HCT116 (cell line): ENCODE measurements at regions not wholly inside any gene's neighbourhood (a gene's known extent, or its start where the extent isn't known, plus 50 kb on each side); places are given as distances from the start of the nearest gene placed in this dataset.

ENCODE experiments used
- ATAC-seq: fragments of 200-7000 bp; cut with Tn5 transposase; 2 replicates; pipeline ENCODE4 v1.9.1; 2020; ENCODE audit warnings: mild to moderate bottlenecking, moderate library complexity
- BruUV-seq: library from RNA; stranded (reverse); fragments of 400-500 nt; replicated peaks from 2 replicates; lab custom pipeline; 2021; lab: Mats Ljungman, UMichigan
- CTCF ChIA-PET: fragments of 300-600 bp; sonication (Branson Sonifier 250); formaldehyde crosslinking; loops from one replicate; lab custom pipeline; 2021; ENCODE audit warnings: antibody characterized with exemption; lab: Charles Lee
- POLR2A ChIA-PET: fragments of 300-600, 350-600 bp; sonication (Branson Sonifier 250); formaldehyde crosslinking; loops from one replicate; lab custom pipeline; 2021; ENCODE audit warnings: antibody characterized with exemption; lab: Charles Lee
- RAD21 ChIA-PET, 2 experiments: fragments of 300-600 bp; sonication (Branson Sonifier 250); formaldehyde crosslinking; loops; one replicate each; lab custom pipeline; 2023; ENCODE audit warnings: low total read pairs in 2 of 2; ENCODE audit not compliant: uncharacterized antibody in 2 of 2, unreplicated experiment in 2 of 2, low non-redundant PET in 1 of 2; lab: Charles Lee
- DNase-seq: peaks from one replicate; pipeline ENCODE4 v3.0.0-alpha.2; 2010; ENCODE audit warnings: low read depth, low spot score
- H2AFZ ChIP-seq: fragments of 200-600 bp; shearing (Covaris generic), sonication (generic); 2 replicates; pipeline ENCODE4 v1.6.1; 2017; ENCODE audit warnings: low read depth, mixed run types, mixed read lengths, antibody characterized with exemption, low read length; ENCODE audit not compliant: poor library complexity, severe bottlenecking
- H3K27ac ChIP-seq: 2 replicates; pipeline ENCODE4 v1.5.1; 2012; ENCODE audit warnings: low read depth, low read length
- H3K27me3 ChIP-seq: fragments of 200-600 bp; sonication (generic); 2 replicates; pipeline ENCODE4 v1.6.1; 2016; ENCODE audit warnings: mixed run types, low read length, mixed read lengths; ENCODE audit not compliant: insufficient read depth
- H3K36me3 ChIP-seq, 2 experiments: fragments of 200-500 bp in 1 of 2; fragments of 200-600 bp in 1 of 2; sonication (Bioruptor generic) in 1 of 2; sonication (generic) in 1 of 2; 2 replicates each; pipeline versions ENCODE4 v1.5.1 to v1.6.1; 2014 to 2016; ENCODE audit warnings: low read length in 2 of 2, inconsistent platforms in 1 of 2, mixed read lengths in 1 of 2, mixed run types in 1 of 2; ENCODE audit not compliant: insufficient read depth in 2 of 2, control insufficient read depth in 1 of 2
- H3K4me1 ChIP-seq, 2 experiments: fragments of 200-600 bp in 1 of 2; sonication (generic) in 1 of 2; 2 replicates each; pipeline versions ENCODE4 v1.5.1 to v1.6.1; 2012 to 2017; ENCODE audit warnings: low read length in 2 of 2, inconsistent platforms in 1 of 2, mild to moderate bottlenecking in 1 of 2, mixed read lengths in 1 of 2, mixed run types in 1 of 2, moderate library complexity in 1 of 2; ENCODE audit not compliant: insufficient read depth in 2 of 2, control insufficient read depth in 1 of 2
- H3K4me2 ChIP-seq: fragments of 200-600 bp; sonication (generic); 2 replicates; pipeline ENCODE4 v1.6.1; 2017; ENCODE audit warnings: mixed run types, low read length, mixed read lengths
- H3K4me3 ChIP-seq, 2 experiments: fragments of 200-600 bp in 1 of 2; sonication (generic) in 1 of 2; replicated peaks in 1 of 2; 2 replicates each; pipeline ENCODE4 v1.5.1; 2011 to 2016; ENCODE audit warnings: low read length in 2 of 2, control low read depth in 1 of 2, low read depth in 1 of 2, mild to moderate bottlenecking in 1 of 2, mixed read lengths in 1 of 2, mixed run types in 1 of 2
- H3K79me2 ChIP-seq: fragments of 200-600 bp; sonication (generic); 2 replicates; pipeline ENCODE4 v1.6.1; 2017; ENCODE audit warnings: mild to moderate bottlenecking, mixed run types, low read length, moderate library complexity, mixed read lengths; ENCODE audit not compliant: insufficient read depth
- H3K9ac ChIP-seq: fragments of 200-600 bp; sonication (generic); 2 replicates; pipeline ENCODE4 v1.6.1; 2016; ENCODE audit warnings: low read length, mixed read lengths
- H3K9me2 ChIP-seq: fragments of 200-600 bp; sonication (generic), shearing (Covaris generic); 2 replicates; pipeline ENCODE4 v1.6.1; 2017; ENCODE audit warnings: mixed run types, mild to moderate bottlenecking, moderate library complexity; ENCODE audit not compliant: insufficient read depth
- H3K9me3 ChIP-seq, 2 experiments: fragments of 200-500 bp in 1 of 2; fragments of 200-600 bp in 1 of 2; sonication (Bioruptor generic) in 1 of 2; sonication (generic) in 1 of 2; 2 replicates each; pipeline ENCODE4 v1.6.1; 2014 to 2017; ENCODE audit warnings: low read length in 2 of 2, mixed read lengths in 2 of 2, inconsistent platforms in 1 of 2, low read depth in 1 of 2, mild to moderate bottlenecking in 1 of 2, mixed run types in 1 of 2, moderate library complexity in 1 of 2; ENCODE audit not compliant: control insufficient read depth in 1 of 2, insufficient read depth in 1 of 2
- H4K20me1 ChIP-seq: fragments of 200-600 bp; sonication (generic), shearing (Covaris generic); 2 replicates; pipeline ENCODE4 v1.6.1; 2017; ENCODE audit warnings: mixed run types, mild to moderate bottlenecking, moderate library complexity; ENCODE audit not compliant: insufficient read depth
- ATF3 ChIP-seq: IDR thresholded peaks from 2 replicates; pipeline ENCODE4 v1.6.1; 2012
- CBX3 ChIP-seq: IDR thresholded peaks from 2 replicates; pipeline ENCODE4 v1.6.1; 2012; ENCODE audit warnings: low read depth
- CEBPB ChIP-seq: IDR thresholded peaks from 2 replicates; pipeline ENCODE4 v1.6.1; 2012; ENCODE audit warnings: low read depth
- CTCF ChIP-seq, 3 experiments: fragments of 200-600 bp in 1 of 3; sonication (generic) in 1 of 3; IDR thresholded peaks in 2 of 3; conservative IDR thresholded peaks in 1 of 3; 2 replicates each; pipeline ENCODE4 v1.5.1; 2012 to 2017; ENCODE audit warnings: low read depth in 2 of 3, low read length in 2 of 3, antibody characterized with exemption in 1 of 3, borderline replicate concordance in 1 of 3, control low read depth in 1 of 3, mild to moderate bottlenecking in 1 of 3, mixed read lengths in 1 of 3, mixed run types in 1 of 3, moderate library complexity in 1 of 3; ENCODE audit not compliant: insufficient read depth in 1 of 3
- ELF1 ChIP-seq: IDR thresholded peaks from 2 replicates; pipeline ENCODE4 v1.6.1; 2012; ENCODE audit warnings: low read depth, borderline replicate concordance
- EZH2 ChIP-seq: fragments of 200-600 bp; sonication (generic); IDR thresholded peaks from 2 replicates; pipeline ENCODE4 v1.6.1; 2017; ENCODE audit warnings: antibody characterized with exemption, mixed run types
- EZH2phosphoT487 ChIP-seq: fragments of 200-600 bp; IDR thresholded peaks from 2 replicates; pipeline ENCODE4 v1.6.1; 2018; ENCODE audit warnings: antibody characterized with exemption, borderline replicate concordance
- FOSL1 ChIP-seq: IDR thresholded peaks from 2 replicates; pipeline ENCODE4 v1.6.1; 2012; ENCODE audit warnings: low read depth
- JUND ChIP-seq: IDR thresholded peaks from 2 replicates; pipeline ENCODE4 v1.6.1; 2012
- POLR2A ChIP-seq: IDR thresholded peaks from 2 replicates; pipeline ENCODE4 v1.7.0; 2011; ENCODE audit warnings: borderline replicate concordance; ENCODE audit not compliant: insufficient read depth, insufficient read length; ENCODE audit errors: extremely low read depth
- POLR2AphosphoS5 ChIP-seq: IDR thresholded peaks from 2 replicates; pipeline ENCODE4 v1.6.1; 2011; ENCODE audit warnings: mild to moderate bottlenecking, low read depth, low read length, moderate library complexity
- RAD21 ChIP-seq: IDR thresholded peaks from 2 replicates; pipeline ENCODE4 v1.6.1; 2012; ENCODE audit warnings: low read depth, mild to moderate bottlenecking
- SIN3A ChIP-seq: IDR thresholded peaks from 2 replicates; pipeline ENCODE4 v1.6.1; 2012; ENCODE audit warnings: low read depth
- SRF ChIP-seq: IDR thresholded peaks from 2 replicates; pipeline ENCODE4 v1.6.1; 2012; ENCODE audit warnings: low read depth
- TCF7L2 ChIP-seq: IDR thresholded peaks from 2 replicates; pipeline ENCODE4 v1.7.0; 2011; ENCODE audit warnings: borderline replicate concordance, inconsistent platforms; ENCODE audit not compliant: insufficient read depth, insufficient read length; ENCODE audit errors: extremely low read depth
- YY1 ChIP-seq: IDR thresholded peaks from 2 replicates; pipeline ENCODE4 v1.6.1; 2011; ENCODE audit warnings: low read length, low read depth, moderate library complexity, mild to moderate bottlenecking; ENCODE audit not compliant: insufficient replicate concordance; ENCODE audit errors: extremely low read depth
- ZFX ChIP-seq: fragments of 450-650 bp; IDR thresholded peaks from 2 replicates; pipeline ENCODE4 v1.6.1; 2017
- ZNF274 ChIP-seq: fragments of 200-500 bp; sonication (Bioruptor generic); IDR thresholded peaks from 2 replicates; pipeline ENCODE4 v1.6.1; 2014; ENCODE audit warnings: mild to moderate bottlenecking, low read depth, low read length, inconsistent platforms
- intact Hi-C: fragments of 100-400 bp; cut with micrococcal nuclease; formaldehyde crosslinking; loops from 2 replicates; pipeline ENCODE4 v1.10.0; 2022

GRCh38 chr17:13387236-13387635 is 214.5 kb downstream of the HS3ST3A1 start:
- CTCF ChIA-PET = no interaction called here
- Histone ChIP-seq H3K27ac (no peak overlapping the region), H3K79me2 (no peaks in the 10 kb centered on the region), H3K9ac (no peak overlapping the region), H3K4me3 (no peak overlapping the region), H2AFZ (no peak overlapping the region), H4K20me1 (no peaks in the 10 kb centered on the region), H3K27me3 (no peaks in the 10 kb centered on the region), H3K36me3 (no peaks in the 10 kb centered on the region), H3K4me1 (no peaks in the 10 kb centered on the region), H3K9me3 (no peaks in the 10 kb centered on the region), H3K9me2 (no peaks in the 10 kb centered on the region), H3K4me2 (no peak overlapping the region)
- intact Hi-C loops = no loop called here
- no peak for ATAC-seq
- POLR2A ChIA-PET = no interaction called here
- no TSS peak for BruUV-seq
- RAD21 ChIA-PET = no interaction called here
- no peak for DNase-seq
- TF ChIP-seq JUND = no peak
- TF ChIP-seq CEBPB = no peak
- no peak for TF ChIP-seq FOSL1
- TF ChIP-seq EZH2phosphoT487 = no peak
- TF ChIP-seq ELF1 = no peak
- no peak for TF ChIP-seq ATF3
- no peak for TF ChIP-seq TCF7L2
- no peak for TF ChIP-seq POLR2A
- TF ChIP-seq CTCF (IDR thresholded peaks at IDR 0.05 in 2 of 3, conservative IDR thresholded peaks at IDR 0.05 in 1 of 3; ENCODE audit: borderline replicate concordance in 1 of 3, insufficient read depth in 1 of 3, low read depth in 2 of 3, low read length in 2 of 3) = no peak
- no peak for TF ChIP-seq EZH2
- no peak for TF ChIP-seq ZFX
- no peak for TF ChIP-seq YY1
- TF ChIP-seq POLR2AphosphoS5 = no peak
- TF ChIP-seq RAD21 = no peak
- no peak for TF ChIP-seq SRF
- no peak for TF ChIP-seq CBX3
- no peak for TF ChIP-seq SIN3A
- no peak for TF ChIP-seq ZNF274
